Spleen (tissue), 7 donors: ENCODE measurements at regions not wholly inside any gene's neighbourhood (a gene's known extent, or its start where the extent isn't known, plus 50 kb on each side); places are given as distances from the start of the nearest gene placed in this dataset.

Experiments
- CTCF ChIP-seq, 11 experiments: fragments of 200-600 bp in 7 of 11; fragments of 450-650 bp in 4 of 11; sonication (generic) in 4 of 11; IDR thresholded peaks in 8 of 11; conservative IDR thresholded peaks in 3 of 11; 1 replicate in 7 of 11; 2 replicates in 4 of 11; pipeline versions ENCODE4 v1.4.0 to v1.8.0; 2016 to 2021; ENCODE audit warnings: antibody characterized with exemption in 11 of 11, inconsistent platforms in 4 of 11, mild to moderate bottlenecking in 1 of 11
- POLR2A ChIP-seq, 3 donors: fragments of 450-650 bp; IDR thresholded peaks; one replicate each; pipeline ENCODE4 v1.5.1; 2017; ENCODE audit warnings: antibody characterized with exemption in 3 of 3, mild to moderate bottlenecking in 1 of 3
- POLR2AphosphoS5 ChIP-seq, 3 donors: sonication (generic); formaldehyde crosslinking; IDR thresholded peaks; one replicate each; pipeline ENCODE4 v1.5.1; 2017; ENCODE audit warnings: antibody characterized with exemption in 3 of 3
- donor health status: DM: no; HTN: no; CAD: no; lungs with moderate emphysema.
- donor health status: DM: no; HTN: no; CAD: no.
- donor health status: DM: no; HTN: no; CAD: no.

- TF ChIP-seq POLR2A (IDR thresholded peaks at IDR 0.05), result no peak
- no peak for TF ChIP-seq CTCF (IDR thresholded peaks at IDR 0.05 in 8 of 11, conservative IDR thresholded peaks at IDR 0.05 in 3 of 11)
- TF ChIP-seq POLR2AphosphoS5 (IDR thresholded peaks at IDR 0.05), result no peak
Measured at GRCh38 chr4:154927126-154927680, 146.1 kb downstream of the RBM46 start.
